ENCODE measurements at regions not wholly inside any gene's neighbourhood (a gene's known extent, or its start where the extent isn't known, plus 50 kb on each side); places are given as distances from the start of the nearest gene placed in this dataset.

DNA sequence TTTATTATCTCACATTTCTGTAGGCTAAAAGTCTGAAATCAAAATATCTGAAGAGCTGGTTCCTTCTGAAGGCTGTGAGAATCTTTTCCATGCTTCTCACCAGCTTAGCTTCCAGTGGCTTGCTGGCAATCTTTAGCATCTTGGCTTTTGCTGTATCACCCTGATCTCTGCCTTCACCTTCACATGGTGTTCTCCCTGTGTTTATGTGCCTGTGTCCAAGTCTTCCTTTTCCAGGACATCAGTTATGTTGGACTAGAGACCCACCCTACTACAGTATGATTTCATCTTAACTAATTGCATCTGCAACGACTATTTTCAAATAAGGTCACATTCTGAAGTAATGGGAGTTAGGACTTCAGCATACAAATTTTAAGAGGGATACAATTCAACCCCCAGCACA lies 772.3 kb upstream of the ADAMTS5 start:
- TF ChIP-seq CTCF (conservative IDR thresholded peaks at IDR 0.05; ENCODE audit: low read depth, low read length) (no peak), EZH2 (IDR thresholded peaks at IDR 0.05; ENCODE audit: borderline replicate concordance, low read depth, low read length, poor library complexity, severe bottlenecking) (no peak)

Measured in A673 (cell line).